Keratinocyte (primary cell): ENCODE measurements at regions not wholly inside any gene's neighbourhood (a gene's known extent, or its start where the extent isn't known, plus 50 kb on each side); places are given as distances from the start of the nearest gene placed in this dataset.

ENCODE experiments used
- DNase-seq: peaks from one replicate; pipeline ENCODE4 v3.0.0-alpha.2; 2011; ENCODE audit warnings: low read depth, missing footprints, low spot score
- FAIRE-seq: peaks from 2 replicates; lab custom pipeline; 2011; peaks lifted over from hg19 to GRCh38; lab: Jason Lieb, UNC
- H2AFZ ChIP-seq: 2 replicates; pipeline ENCODE4 v1.6.0; 2012; ENCODE audit warnings: low read length, control low read depth, inconsistent platforms; ENCODE audit not compliant: control insufficient read depth
- H3K27ac ChIP-seq: 2 replicates; pipeline ENCODE4 v1.5.1; 2011; ENCODE audit warnings: low read length; ENCODE audit not compliant: control insufficient read depth, insufficient read depth
- H3K27me3 ChIP-seq: 3 replicates; pipeline ENCODE4 v1.6.0; 2011; ENCODE audit warnings: low read length; ENCODE audit not compliant: control insufficient read depth, insufficient read depth; ENCODE audit errors: extremely low read depth
- H3K36me3 ChIP-seq, 2 experiments: 2 replicates in 1 of 2; 3 replicates in 1 of 2; pipeline ENCODE4 v1.5.1; 2011; ENCODE audit warnings: low read length in 2 of 2, mild to moderate bottlenecking in 1 of 2; ENCODE audit not compliant: control insufficient read depth in 2 of 2, insufficient read depth in 2 of 2; ENCODE audit errors: extremely low read depth in 1 of 2
- H3K4me1 ChIP-seq: 3 replicates; pipeline ENCODE4 v1.5.1; 2011; ENCODE audit warnings: low read length; ENCODE audit not compliant: control insufficient read depth, insufficient read depth; ENCODE audit errors: extremely low read depth
- H3K4me2 ChIP-seq: 3 replicates; pipeline ENCODE4 v1.6.0; 2011; ENCODE audit warnings: low read depth, low read length; ENCODE audit not compliant: control insufficient read depth, insufficient read depth; ENCODE audit errors: extremely low read depth
- H3K4me3 ChIP-seq, 3 experiments: fragments of 200-600 bp in 1 of 3; sonication (generic) in 1 of 3; 2 replicates in 2 of 3; 3 replicates in 1 of 3; pipeline ENCODE4 v1.5.1; 2011 to 2016; ENCODE audit warnings: low read length in 3 of 3, mild to moderate bottlenecking in 3 of 3, control low read depth in 2 of 3, inconsistent platforms in 1 of 3, low read depth in 1 of 3, mixed read lengths in 1 of 3, mixed run types in 1 of 3, moderate library complexity in 1 of 3; ENCODE audit not compliant: control insufficient read depth in 2 of 3, insufficient read depth in 2 of 3; ENCODE audit errors: extremely low read depth in 1 of 3
- H3K79me2 ChIP-seq: 2 replicates; pipeline ENCODE4 v1.6.0; 2012; ENCODE audit warnings: low read length; ENCODE audit not compliant: control insufficient read depth, insufficient read depth
- H3K9ac ChIP-seq: 3 replicates; pipeline ENCODE4 v1.6.0; 2011; ENCODE audit warnings: low read length; ENCODE audit not compliant: control insufficient read depth, insufficient read depth; ENCODE audit errors: extremely low read depth
- H3K9me1 ChIP-seq: 3 replicates; pipeline ENCODE4 v1.6.0; 2011; ENCODE audit warnings: low read length; ENCODE audit not compliant: control insufficient read depth, insufficient read depth; ENCODE audit errors: extremely low read depth
- H3K9me3 ChIP-seq: 2 replicates; pipeline ENCODE4 v1.5.1; 2012; ENCODE audit warnings: low read depth, low read length; ENCODE audit not compliant: control insufficient read depth
- H4K20me1 ChIP-seq: 3 replicates; pipeline ENCODE4 v1.6.0; 2011; ENCODE audit warnings: low read length; ENCODE audit not compliant: control insufficient read depth, insufficient read depth; ENCODE audit errors: extremely low read depth
- EZH2 ChIP-seq: IDR thresholded peaks from one replicate; pipeline ENCODE4 v1.6.1; 2012; ENCODE audit warnings: inconsistent platforms, mild to moderate bottlenecking, low read length, moderate library complexity
- dilution Hi-C: fragments of 300-500 bp; cut with MboI; formaldehyde crosslinking; loops from one replicate; pipeline ENCODE4 v1.7.0; 2020; ENCODE audit warnings: low sequenced_read_pairs; ENCODE audit not compliant: extremely low pct_ligation_motif_present
- small RNA-seq, 3 experiments: library from RNA; depleted of rRNA; stranded (forward); fragments of <200 nt; gene quantifications; one replicate each; pipeline ENCODE3, GENCODE V24; 2012; ENCODE audit warnings: low read depth in 3 of 3, low replicate concordance in 1 of 3; ENCODE audit not compliant: insufficient read length in 3 of 3
- TF ChIP-seq, protein P1 (sequence below), 3 experiments: IDR thresholded peaks in 1 of 3; conservative IDR thresholded peaks in 1 of 3; optimal IDR thresholded peaks in 1 of 3; 2 replicates in 2 of 3; 3 replicates in 1 of 3; pipeline versions ENCODE3 to v1.5.1; 2011; ENCODE audit warnings: low read length in 3 of 3, mild to moderate bottlenecking in 3 of 3, moderate library complexity in 2 of 3, control low read depth in 1 of 3, inconsistent platforms in 1 of 3; ENCODE audit not compliant: insufficient read depth in 2 of 3; ENCODE audit errors: extremely low read depth in 1 of 3

DNA sequence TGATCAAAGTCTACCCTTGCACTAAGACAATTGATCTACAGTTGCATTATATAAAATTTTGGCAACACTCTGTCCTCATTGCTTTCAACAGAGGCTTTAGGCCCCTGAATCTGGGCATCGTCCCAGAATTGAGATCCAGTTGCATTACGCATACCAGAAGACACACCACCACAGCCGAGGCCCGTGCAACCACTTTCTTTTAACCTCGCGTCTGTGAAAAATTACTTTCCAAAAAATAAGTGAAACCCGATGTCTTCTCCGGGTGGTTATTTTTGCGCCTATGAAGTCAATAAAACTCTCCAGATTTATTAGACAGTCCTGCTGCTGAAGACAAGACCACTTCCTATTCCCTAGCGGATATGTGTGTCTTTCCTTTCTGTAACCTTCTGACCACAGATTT lies 52.1 kb upstream of the NFIB start:
- no peak for DNase-seq
- Histone ChIP-seq H3K79me2 (no peaks in the 10 kb centered on the region), H3K9ac (no peak overlapping the region), H3K9me3 (no peaks in the 10 kb centered on the region), H3K4me2 (no peak overlapping the region), H3K27me3 (peaks cover 4% of the 10 kb centered on the region), H3K4me3 (no peak overlapping the region), H2AFZ (no peak overlapping the region), H3K36me3 (no peaks in the 10 kb centered on the region), H3K27ac (no peak overlapping the region), H4K20me1 (no peaks in the 10 kb centered on the region), H3K4me1 (no peaks in the 10 kb centered on the region), H3K9me1 (no peaks in the 10 kb centered on the region)
- TF ChIP-seq, protein P1, sequence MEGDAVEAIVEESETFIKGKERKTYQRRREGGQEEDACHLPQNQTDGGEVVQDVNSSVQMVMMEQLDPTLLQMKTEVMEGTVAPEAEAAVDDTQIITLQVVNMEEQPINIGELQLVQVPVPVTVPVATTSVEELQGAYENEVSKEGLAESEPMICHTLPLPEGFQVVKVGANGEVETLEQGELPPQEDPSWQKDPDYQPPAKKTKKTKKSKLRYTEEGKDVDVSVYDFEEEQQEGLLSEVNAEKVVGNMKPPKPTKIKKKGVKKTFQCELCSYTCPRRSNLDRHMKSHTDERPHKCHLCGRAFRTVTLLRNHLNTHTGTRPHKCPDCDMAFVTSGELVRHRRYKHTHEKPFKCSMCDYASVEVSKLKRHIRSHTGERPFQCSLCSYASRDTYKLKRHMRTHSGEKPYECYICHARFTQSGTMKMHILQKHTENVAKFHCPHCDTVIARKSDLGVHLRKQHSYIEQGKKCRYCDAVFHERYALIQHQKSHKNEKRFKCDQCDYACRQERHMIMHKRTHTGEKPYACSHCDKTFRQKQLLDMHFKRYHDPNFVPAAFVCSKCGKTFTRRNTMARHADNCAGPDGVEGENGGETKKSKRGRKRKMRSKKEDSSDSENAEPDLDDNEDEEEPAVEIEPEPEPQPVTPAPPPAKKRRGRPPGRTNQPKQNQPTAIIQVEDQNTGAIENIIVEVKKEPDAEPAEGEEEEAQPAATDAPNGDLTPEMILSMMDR (optimal IDR thresholded peaks at IDR 0.05 in 1 of 3, IDR thresholded peaks at IDR 0.05 in 1 of 3, conservative IDR thresholded peaks at IDR 0.05 in 1 of 3; ENCODE audit: extremely low read depth in 1 of 3, insufficient read depth in 2 of 3, low read length in 3 of 3): no peak
- no peak for TF ChIP-seq EZH2
- dilution Hi-C loops: no loop called here
- FAIRE-seq: no peak

DNA sequence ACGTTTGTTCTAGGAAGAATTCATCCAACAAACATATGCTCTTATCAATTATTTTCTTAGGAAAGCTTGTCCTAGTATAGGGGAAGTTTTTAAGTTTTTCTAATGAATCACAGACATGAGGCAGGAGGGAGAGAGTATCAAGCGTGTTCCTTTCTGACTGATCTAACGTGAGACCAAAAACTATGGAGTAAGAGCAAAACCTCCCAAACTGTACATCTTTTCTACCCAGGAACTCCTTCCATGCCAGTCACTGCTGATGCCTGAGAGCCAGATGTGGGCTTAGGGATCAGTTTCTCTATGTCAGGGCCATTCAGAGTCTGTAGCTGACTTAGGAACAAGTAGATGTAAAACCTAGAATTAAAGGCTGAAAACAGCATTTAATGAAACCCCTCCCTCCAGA lies 51.7 kb upstream of the NFIB start:
- Histone ChIP-seq H3K9me3 (no peaks in the 10 kb centered on the region), H3K79me2 (no peaks in the 10 kb centered on the region), H3K9me1 (no peaks in the 10 kb centered on the region), H3K27me3 (peaks cover 4% of the 10 kb centered on the region), H2AFZ (no peak overlapping the region), H4K20me1 (no peaks in the 10 kb centered on the region), H3K9ac (no peak overlapping the region), H3K4me3 (no peak overlapping the region), H3K27ac (no peak overlapping the region), H3K4me1 (no peaks in the 10 kb centered on the region), H3K4me2 (no peak overlapping the region), H3K36me3 (no peaks in the 10 kb centered on the region)
- no peak for DNase-seq
- no peak for FAIRE-seq
- TF ChIP-seq EZH2: no peak
- TF ChIP-seq, protein P1 (optimal IDR thresholded peaks at IDR 0.05 in 1 of 3, IDR thresholded peaks at IDR 0.05 in 1 of 3, conservative IDR thresholded peaks at IDR 0.05 in 1 of 3; ENCODE audit: extremely low read depth in 1 of 3, insufficient read depth in 2 of 3, low read length in 3 of 3): no peak
- dilution Hi-C loops: no loop called here

Small RNA genes in the stretch of these regions (small RNA-seq; reads per million reads assigned to genes)
- 0 reads per million in 3 experiments for gene AL159169.1
